H1 (cell line): ENCODE measurements at regions not wholly inside any gene's neighbourhood (a gene's known extent, or its start where the extent isn't known, plus 50 kb on each side); places are given as distances from the start of the nearest gene placed in this dataset.

ENCODE experiments used
- CTCF ChIA-PET: fragments of 300-600 bp; sonication (Branson Sonifier 250); formaldehyde crosslinking; loops from one replicate; lab custom pipeline; 2021; ENCODE audit not compliant: partially characterized antibody; lab: Charles Lee
- POLR2A ChIA-PET: fragments of 300-600 bp; sonication (Branson Sonifier 250); formaldehyde crosslinking; loops from one replicate; lab custom pipeline; 2021; ENCODE audit warnings: inconsistent platforms; ENCODE audit not compliant: partially characterized antibody; lab: Charles Lee
- DNase-seq, 2 experiments: peaks; one replicate each; pipeline versions ENCODE4 v3.0.0 to v3.0.0-alpha.2; 2010 to 2022; ENCODE audit warnings: low spot score in 2 of 2, low read depth in 1 of 2, mixed read lengths in 1 of 2
- FAIRE-seq: peaks from 2 replicates; lab custom pipeline; 2011; peaks lifted over from hg19 to GRCh38; lab: Jason Lieb, UNC
- H2AFZ ChIP-seq: 2 replicates; pipeline ENCODE4 v1.8.1; 2012; ENCODE audit warnings: low read length, inconsistent platforms
- H2AK5ac ChIP-seq: 2 replicates; pipeline ENCODE4 v1.6.1; 2013; ENCODE audit warnings: low read depth, low read length
- H2BK120ac ChIP-seq: replicated peaks from 2 replicates; pipeline ENCODE3; 2013; ENCODE audit warnings: low read depth, low read length, inconsistent platforms
- H2BK12ac ChIP-seq: 2 replicates; pipeline ENCODE4 v1.6.1; 2013; ENCODE audit warnings: low read depth, low read length
- H2BK15ac ChIP-seq: 2 replicates; pipeline ENCODE4 v1.6.1; 2013; ENCODE audit warnings: low read length
- H2BK20ac ChIP-seq: 2 replicates; pipeline ENCODE4 v1.6.1; 2013; ENCODE audit warnings: low read length
- H2BK5ac ChIP-seq: 2 replicates; pipeline ENCODE4 v1.6.1; 2013; ENCODE audit warnings: low read depth, low read length
- H3K14ac ChIP-seq: 2 replicates; pipeline ENCODE4 v1.6.1; 2013; ENCODE audit warnings: inconsistent platforms; ENCODE audit not compliant: insufficient read length
- H3K18ac ChIP-seq: 2 replicates; pipeline ENCODE4 v1.6.1; 2013; ENCODE audit warnings: low read length; ENCODE audit errors: extremely low read depth
- H3K23ac ChIP-seq: 2 replicates; pipeline ENCODE4 v1.6.1; 2013; ENCODE audit warnings: inconsistent platforms; ENCODE audit not compliant: insufficient read length
- H3K23me2 ChIP-seq: 2 replicates; pipeline ENCODE4 v1.6.1; 2013; ENCODE audit warnings: low read depth, low read length
- H3K27ac ChIP-seq: 2 replicates; pipeline ENCODE4 v1.6.1; 2011; ENCODE audit warnings: low read depth, low read length, inconsistent platforms
- H3K27me3 ChIP-seq, 4 experiments: replicated peaks in 1 of 4; 1 replicate in 1 of 4; 2 replicates in 3 of 4; pipeline versions ENCODE4 v1.6.1 to v1.8.1; 2011 to 2013; ENCODE audit warnings: low read length in 3 of 4, mild to moderate bottlenecking in 3 of 4, inconsistent platforms in 2 of 4, mixed read lengths in 2 of 4, moderate library complexity in 1 of 4; ENCODE audit not compliant: control insufficient read depth in 3 of 4, insufficient read depth in 3 of 4; ENCODE audit errors: extremely low read depth in 1 of 4
- H3K36me3 ChIP-seq, 4 experiments: 2 replicates each; pipeline versions ENCODE4 v1.6.1 to v1.8.1; 2011 to 2013; ENCODE audit warnings: mild to moderate bottlenecking in 4 of 4, low read length in 3 of 4, moderate library complexity in 2 of 4, control low read depth in 1 of 4, inconsistent platforms in 1 of 4; ENCODE audit not compliant: insufficient read depth in 4 of 4, control insufficient read depth in 2 of 4
- H3K4ac ChIP-seq: replicated peaks from 2 replicates; pipeline ENCODE3; 2013; ENCODE audit warnings: low read length, low read depth, mixed read lengths, inconsistent platforms; ENCODE audit not compliant: insufficient read length
- H3K4me1 ChIP-seq, 4 experiments: replicated peaks in 1 of 4; 1 replicate in 1 of 4; 2 replicates in 3 of 4; pipeline versions ENCODE4 v1.6.1 to v1.8.1; 2011 to 2013; ENCODE audit warnings: low read length in 3 of 4, inconsistent platforms in 2 of 4, mixed read lengths in 1 of 4; ENCODE audit not compliant: insufficient read depth in 4 of 4, control insufficient read depth in 3 of 4
- H3K4me2 ChIP-seq, 2 experiments: 2 replicates each; pipeline versions ENCODE4 v1.6.1 to v1.8.1; 2011 to 2013; ENCODE audit warnings: low read depth in 2 of 2, low read length in 2 of 2, control low read depth in 1 of 2, inconsistent platforms in 1 of 2, mild to moderate bottlenecking in 1 of 2; ENCODE audit not compliant: insufficient read depth in 1 of 2
- H3K4me3 ChIP-seq, 4 experiments: fragments of 200-600, 300-600 bp in 1 of 4; sonication (generic), shearing (Covaris generic), sonication (Bioruptor Twin) in 1 of 4; 2 replicates each; pipeline versions ENCODE4 v1.5.1 to v1.8.1; 2011 to 2016; ENCODE audit warnings: low read length in 4 of 4, low read depth in 3 of 4, control low read depth in 2 of 4, inconsistent platforms in 2 of 4, mild to moderate bottlenecking in 2 of 4, mixed read lengths in 1 of 4, moderate library complexity in 1 of 4; ENCODE audit not compliant: insufficient read depth in 2 of 4; ENCODE audit errors: extremely low read depth in 1 of 4
- H3K56ac ChIP-seq: replicated peaks from 2 replicates; pipeline ENCODE3; 2013; ENCODE audit warnings: low read depth, mild to moderate bottlenecking, mixed read lengths, low read length, inconsistent platforms; ENCODE audit not compliant: insufficient read length
- H3K79me1 ChIP-seq: 2 replicates; pipeline ENCODE4 v1.6.1; 2013; ENCODE audit warnings: low read depth, low read length, control low read depth
- H3K79me2 ChIP-seq, 2 experiments: 2 replicates each; pipeline versions ENCODE4 v1.6.1 to v1.8.1; 2012 to 2013; ENCODE audit warnings: low read length in 2 of 2, mild to moderate bottlenecking in 2 of 2, inconsistent platforms in 1 of 2; ENCODE audit not compliant: insufficient read depth in 2 of 2, control insufficient read depth in 1 of 2
- H3K9ac ChIP-seq, 4 experiments: replicated peaks in 1 of 4; 1 replicate in 1 of 4; 2 replicates in 3 of 4; pipeline versions ENCODE4 v1.6.1 to v1.8.1; 2011 to 2013; ENCODE audit warnings: low read depth in 3 of 4, low read length in 3 of 4, control low read depth in 2 of 4, mild to moderate bottlenecking in 2 of 4, moderate library complexity in 2 of 4, inconsistent platforms in 1 of 4; ENCODE audit errors: extremely low read depth in 1 of 4
- H3K9me3 ChIP-seq, 2 experiments: 2 replicates each; pipeline versions ENCODE4 v1.6.1 to v1.8.1; 2012 to 2013; ENCODE audit warnings: mild to moderate bottlenecking in 2 of 2, moderate library complexity in 2 of 2, control low read depth in 1 of 2, inconsistent platforms in 1 of 2, low read depth in 1 of 2, low read length in 1 of 2, mixed read lengths in 1 of 2; ENCODE audit not compliant: insufficient read depth in 2 of 2
- H4K20me1 ChIP-seq, 2 experiments: replicated peaks in 1 of 2; 2 replicates each; pipeline versions ENCODE3 to v1.8.1; 2011 to 2013; ENCODE audit warnings: inconsistent platforms in 2 of 2, low read length in 2 of 2, mild to moderate bottlenecking in 1 of 2; ENCODE audit not compliant: insufficient read depth in 2 of 2, control insufficient read depth in 1 of 2
- H4K5ac ChIP-seq: 2 replicates; pipeline ENCODE4 v1.6.1; 2013; ENCODE audit warnings: low read length, low read depth, mixed read lengths, inconsistent platforms; ENCODE audit not compliant: insufficient read length
- H4K8ac ChIP-seq: 2 replicates; pipeline ENCODE4 v1.8.0; 2013; ENCODE audit warnings: mild to moderate bottlenecking, moderate library complexity, low read length, inconsistent platforms; ENCODE audit not compliant: insufficient read depth; ENCODE audit errors: extremely low read depth
- H4K91ac ChIP-seq: replicated peaks from 2 replicates; pipeline ENCODE3; 2013; ENCODE audit warnings: low read length, mixed read lengths, inconsistent platforms; ENCODE audit not compliant: insufficient read length
- ASH2L ChIP-seq: fragments of 200-600, 300-600 bp; sonication (generic); IDR thresholded peaks from one replicate; pipeline ENCODE4 v1.7.1; 2017; ENCODE audit warnings: low read length
- CREB1 ChIP-seq: IDR thresholded peaks from 2 replicates; pipeline ENCODE4 v1.6.1; 2012; ENCODE audit warnings: inconsistent platforms
- EP300 ChIP-seq, 2 experiments: IDR thresholded peaks; 1 replicate in 1 of 2; 2 replicates in 1 of 2; pipeline ENCODE4 v1.6.1; 2011 to 2012; ENCODE audit warnings: low read depth in 2 of 2, low read length in 2 of 2, mild to moderate bottlenecking in 2 of 2, borderline replicate concordance in 1 of 2, inconsistent platforms in 1 of 2, moderate library complexity in 1 of 2
- EZH2 ChIP-seq: fragments of 200-600 bp; sonication (generic); IDR thresholded peaks from 2 replicates; pipeline ENCODE4 v1.7.1; 2012; ENCODE audit warnings: low read depth, mild to moderate bottlenecking, moderate library complexity, low read length, inconsistent platforms; ENCODE audit not compliant: severe bottlenecking
- JUN ChIP-seq: IDR thresholded peaks from 2 replicates; pipeline ENCODE4 v1.6.1; 2011; ENCODE audit warnings: low read depth, mild to moderate bottlenecking, improper control_type of control experiment, low read length
- KDM1A ChIP-seq: fragments of 200-600, 300-600 bp; sonication (generic); IDR thresholded peaks from 2 replicates; pipeline ENCODE4 v1.7.1; 2016; ENCODE audit warnings: mild to moderate bottlenecking, low read length, borderline replicate concordance
- KDM5A ChIP-seq: fragments of 200-600 bp; IDR thresholded peaks from 2 replicates; pipeline ENCODE4 v1.7.1; 2012; ENCODE audit warnings: mild to moderate bottlenecking, low read length, inconsistent platforms, mixed read lengths
- PHF8 ChIP-seq: fragments of 200-600 bp; sonication (generic); conservative IDR thresholded peaks from 2 replicates; pipeline ENCODE4 v1.7.1; 2012; ENCODE audit warnings: low read depth, mild to moderate bottlenecking, inconsistent platforms, low read length, moderate library complexity
- POLR2AphosphoS5 ChIP-seq: IDR thresholded peaks from 2 replicates; pipeline ENCODE4 v1.6.1; 2011; ENCODE audit warnings: low read depth, low read length
- RNF2 ChIP-seq: fragments of 200-900, 300-1000 bp; sonication (generic); IDR thresholded peaks from 2 replicates; pipeline ENCODE4 v1.7.1; 2016; ENCODE audit warnings: borderline replicate concordance, low read depth, mild to moderate bottlenecking, antibody characterized with exemption, low read length; ENCODE audit not compliant: poor library complexity, severe bottlenecking; ENCODE audit errors: missing control alignments
- SAP30 ChIP-seq: fragments of 300-600 bp; sonication (generic); IDR thresholded peaks from 2 replicates; pipeline ENCODE4 v1.7.1; 2012; ENCODE audit warnings: low read length, moderate library complexity, mild to moderate bottlenecking, inconsistent platforms; ENCODE audit not compliant: insufficient read depth, insufficient replicate concordance
- SP1 ChIP-seq: IDR thresholded peaks from 2 replicates; pipeline ENCODE4 v1.6.1; 2011; ENCODE audit warnings: low read depth, low read length
- TAF7 ChIP-seq: optimal IDR thresholded peaks from 2 replicates; pipeline ENCODE3; 2011; ENCODE audit warnings: low read depth, mild to moderate bottlenecking, inconsistent platforms, low read length, moderate library complexity, borderline replicate concordance
- ZNF274 ChIP-seq: IDR thresholded peaks from 2 replicates; pipeline ENCODE4 v1.7.0; 2012; ENCODE audit warnings: low read length, borderline replicate concordance; ENCODE audit errors: extremely low read depth
- WGBS, 2 experiments: shearing (Covaris generic) in 1 of 2; methylation state at CpG; one replicate each; pipeline versions ENCODE4 v1.1.6 to v1.1.7; 2013 to 2015; ENCODE audit warnings: low lambda C conversion rate in 2 of 2, mixed read lengths in 2 of 2, inconsistent platforms in 1 of 2, low coverage in 1 of 2, missing lambda C conversion rate in 1 of 2; ENCODE audit not compliant: insufficient replicate concordance in 2 of 2, insufficient coverage in 1 of 2, insufficient read length in 1 of 2; ENCODE audit errors: extremely low coverage in 1 of 2, missing lambda C conversion rate in 1 of 2; 5-methylcytosine and 5-hydroxymethylcytosine counted together

- Histone ChIP-seq H3K4me2 (no peak overlapping the region), H4K5ac (no peak overlapping the region), H2BK15ac (no peak overlapping the region), H4K8ac (no peak overlapping the region), H3K4me1 (no peaks in the 10 kb centered on the region), H3K14ac (no peak overlapping the region), H2BK20ac (no peak overlapping the region), H3K4ac (no peak overlapping the region), H2BK120ac (no peak overlapping the region), H2BK12ac (no peak overlapping the region), H3K9ac (no peak overlapping the region), H3K23me2 (no peaks in the 10 kb centered on the region), H3K36me3 (no peaks in the 10 kb centered on the region), H2BK5ac (no peak overlapping the region), H2AFZ (no peak overlapping the region), H4K91ac (no peak overlapping the region), H3K56ac (no peak overlapping the region), H3K27me3 (no peaks in the 10 kb centered on the region), H3K4me3 (no peak overlapping the region), H4K20me1 (no peaks in the 10 kb centered on the region), H3K18ac (no peak overlapping the region), H3K79me1 (no peaks in the 10 kb centered on the region), H3K23ac (no peak overlapping the region), H3K79me2 (no peaks in the 10 kb centered on the region), H3K9me3 (no peaks in the 10 kb centered on the region), H3K27ac (no peak overlapping the region), H2AK5ac (no peak overlapping the region)
- WGBS, 2 experiments = 78% methylated on average over 5 of the region's 5 CpGs; no CpG with 5 or more reads in 1 of the 2 experiments
- DNase-seq (no peak), FAIRE-seq (no peak)
- ChIA-PET CTCF (interaction anchor here (0.9 to 2.3 kb wide), 2 partner anchors 130 to 587 kb away, joined by 4 to 16 read pairs; no protein-coding TSS in a partner anchor), POLR2A (no interaction called here)
- no peak for TF ChIP-seq EZH2
- no peak for TF ChIP-seq EP300 (IDR thresholded peaks at IDR 0.05; ENCODE audit: borderline replicate concordance in 1 of 2, low read depth in 2 of 2, low read length in 2 of 2)
- no peak for TF ChIP-seq RNF2
- no peak for TF ChIP-seq PHF8
- TF ChIP-seq SP1 = no peak
- no peak for TF ChIP-seq ZNF274
- no peak for TF ChIP-seq ASH2L
- TF ChIP-seq KDM5A = no peak
- no peak for TF ChIP-seq TAF7
- TF ChIP-seq POLR2AphosphoS5 = no peak
- no peak for TF ChIP-seq CREB1
- no peak for TF ChIP-seq KDM1A
- no peak for TF ChIP-seq JUN
- TF ChIP-seq SAP30 = no peak
Observed at GRCh38 chr4:17317526-17317925, 194.4 kb downstream of the QDPR start.
